Endodermal cell (in vitro differentiated cells): ENCODE measurements at regions not wholly inside any gene's neighbourhood (a gene's known extent, or its start where the extent isn't known, plus 50 kb on each side); places are given as distances from the start of the nearest gene placed in this dataset.

Source experiments
- DNase-seq: peaks from one replicate; pipeline ENCODE4 v3.0.0-alpha.2; 2017
- H3K27ac ChIP-seq: 2 replicates; pipeline ENCODE4 v1.5.1; 2013; ENCODE audit warnings: mild to moderate bottlenecking, low read depth, low read length, moderate library complexity
- H3K27me3 ChIP-seq: 2 replicates; pipeline ENCODE4 v1.6.1; 2013; ENCODE audit warnings: mild to moderate bottlenecking, low read length, moderate library complexity; ENCODE audit not compliant: insufficient read depth, control insufficient read depth, poor library complexity, severe bottlenecking
- H3K36me3 ChIP-seq: 2 replicates; pipeline ENCODE4 v1.7.0; 2013; ENCODE audit warnings: mild to moderate bottlenecking, low read length, moderate library complexity; ENCODE audit not compliant: control insufficient read depth, insufficient read depth
- H3K4me1 ChIP-seq: one replicate; pipeline ENCODE4 v1.7.0; 2013; ENCODE audit warnings: low read length; ENCODE audit not compliant: control insufficient read depth, insufficient read depth
- H3K4me3 ChIP-seq: 2 replicates; pipeline ENCODE4 v1.5.1; 2013; ENCODE audit warnings: mild to moderate bottlenecking, low read length, moderate library complexity
- H3K9ac ChIP-seq: 2 replicates; pipeline ENCODE4 v1.6.1; 2013; ENCODE audit warnings: mild to moderate bottlenecking, low read length, moderate library complexity; ENCODE audit not compliant: poor library complexity, severe bottlenecking; ENCODE audit errors: extremely low read depth
- H3K9me3 ChIP-seq: 2 replicates; pipeline ENCODE4 v1.6.1; 2013; ENCODE audit warnings: mild to moderate bottlenecking, low read length, moderate library complexity; ENCODE audit not compliant: control insufficient read depth
- H3K27ac Mint-ChIP-seq: 2 replicates; pipeline ENCODE4 v1.8.0; 2020; ENCODE audit warnings: mixed read lengths
- H3K27me3 Mint-ChIP-seq: 2 replicates; pipeline ENCODE4 v1.8.0; 2021; ENCODE audit warnings: mild to moderate bottlenecking, mixed read lengths; ENCODE audit not compliant: insufficient read depth
- H3K36me3 Mint-ChIP-seq: 2 replicates; pipeline ENCODE4 v1.8.0; 2020; ENCODE audit warnings: low read depth, mixed read lengths
- H3K4me1 Mint-ChIP-seq: 2 replicates; pipeline ENCODE4 v1.8.0; 2020; ENCODE audit warnings: mixed read lengths
- H3K4me3 Mint-ChIP-seq: 2 replicates; pipeline ENCODE4 v1.8.0; 2020; ENCODE audit warnings: mild to moderate bottlenecking, moderate library complexity, mixed read lengths
- H3K9me3 Mint-ChIP-seq: 2 replicates; pipeline ENCODE4 v1.8.0; 2020; ENCODE audit warnings: mild to moderate bottlenecking, mixed read lengths
- WGBS, 2 experiments: methylation state at CpG; one replicate each; pipeline versions ENCODE4 v1.1.5 to v1.1.7; 2013; ENCODE audit warnings: missing lambda C conversion rate in 2 of 2, mixed read lengths in 1 of 2; ENCODE audit not compliant: insufficient coverage in 1 of 2, insufficient read length in 1 of 2; 5-methylcytosine and 5-hydroxymethylcytosine counted together
- TF ChIP-seq, protein P1 (sequence below): fragments of 200-600 bp; sonication (generic); conservative IDR thresholded peaks from 2 replicates; pipeline ENCODE4 v1.5.0; 2021; ENCODE audit warnings: antibody characterized with exemption, mild to moderate bottlenecking

DNA sequence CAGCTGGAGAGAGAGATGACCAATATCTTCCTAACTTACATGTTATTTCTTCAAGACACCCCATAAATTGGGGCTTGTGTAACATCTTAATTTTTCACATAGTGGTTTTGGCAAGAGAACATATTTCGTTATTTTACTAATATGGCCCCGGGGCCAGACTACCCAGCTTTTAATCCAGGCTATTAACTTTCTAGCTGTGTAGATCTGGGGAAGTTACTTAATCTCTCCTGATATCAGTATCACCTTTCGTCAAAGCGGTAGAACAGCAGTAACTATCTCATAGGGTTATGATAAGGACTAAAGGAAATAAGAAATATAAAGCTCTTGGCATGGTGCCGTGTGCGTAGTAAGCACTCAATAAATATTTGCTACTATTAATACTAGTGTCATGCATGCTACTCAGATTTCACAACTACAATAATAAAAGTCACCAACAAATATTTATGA is 71.6 kb upstream of the LYZL1 start:
- Histone ChIP-seq H3K9me3 (no peaks in the 10 kb centered on the region), H3K36me3 (no peaks in the 10 kb centered on the region), H3K27me3 (no peaks in the 10 kb centered on the region), H3K27ac (no peak overlapping the region), H3K9ac (no peak overlapping the region), H3K4me3 (no peak overlapping the region), H3K4me1 (no peaks in the 10 kb centered on the region)
- Mint-ChIP-seq H3K4me3 (no peak overlapping the region), H3K27me3 (no peaks in the 10 kb centered on the region), H3K4me1 (no peaks in the 10 kb centered on the region), H3K9me3 (no peaks in the 10 kb centered on the region), H3K27ac (no peak overlapping the region), H3K36me3 (no peaks in the 10 kb centered on the region)
- TF ChIP-seq, protein P1, sequence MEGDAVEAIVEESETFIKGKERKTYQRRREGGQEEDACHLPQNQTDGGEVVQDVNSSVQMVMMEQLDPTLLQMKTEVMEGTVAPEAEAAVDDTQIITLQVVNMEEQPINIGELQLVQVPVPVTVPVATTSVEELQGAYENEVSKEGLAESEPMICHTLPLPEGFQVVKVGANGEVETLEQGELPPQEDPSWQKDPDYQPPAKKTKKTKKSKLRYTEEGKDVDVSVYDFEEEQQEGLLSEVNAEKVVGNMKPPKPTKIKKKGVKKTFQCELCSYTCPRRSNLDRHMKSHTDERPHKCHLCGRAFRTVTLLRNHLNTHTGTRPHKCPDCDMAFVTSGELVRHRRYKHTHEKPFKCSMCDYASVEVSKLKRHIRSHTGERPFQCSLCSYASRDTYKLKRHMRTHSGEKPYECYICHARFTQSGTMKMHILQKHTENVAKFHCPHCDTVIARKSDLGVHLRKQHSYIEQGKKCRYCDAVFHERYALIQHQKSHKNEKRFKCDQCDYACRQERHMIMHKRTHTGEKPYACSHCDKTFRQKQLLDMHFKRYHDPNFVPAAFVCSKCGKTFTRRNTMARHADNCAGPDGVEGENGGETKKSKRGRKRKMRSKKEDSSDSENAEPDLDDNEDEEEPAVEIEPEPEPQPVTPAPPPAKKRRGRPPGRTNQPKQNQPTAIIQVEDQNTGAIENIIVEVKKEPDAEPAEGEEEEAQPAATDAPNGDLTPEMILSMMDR: no peak
- no peak for DNase-seq
- WGBS, 2 experiments: 67 to 100% methylated on average over 3 to 6 of the region's 6 CpGs

DNA sequence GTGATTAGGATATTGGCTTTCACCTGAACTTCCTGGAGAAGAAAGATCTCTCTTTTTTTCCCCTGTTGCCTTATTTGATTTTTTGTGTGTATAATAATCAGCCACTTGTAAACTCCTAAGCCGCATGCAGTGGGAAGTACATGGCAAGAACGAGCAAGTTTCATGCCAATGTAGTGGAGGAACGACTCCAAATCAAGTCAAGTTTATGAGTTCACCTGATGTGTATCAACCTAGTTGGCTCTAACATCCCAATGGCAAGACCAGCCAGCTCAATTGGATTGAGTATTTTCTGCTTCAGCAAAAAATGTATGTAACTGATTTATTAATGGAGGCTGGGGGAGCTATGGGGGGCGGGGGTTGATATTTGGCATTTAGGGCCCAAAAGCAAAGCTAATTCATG is 65.5 kb upstream of the LYZL1 start:
- H3K4me3 ChIP-seq: no peak overlapping the region
- peaks cover 9% of the 10 kb centered on the region for H3K4me1 Mint-ChIP-seq
- no peaks in the 10 kb centered on the region for H3K36me3 Mint-ChIP-seq
- no peaks in the 10 kb centered on the region for H3K9me3 Mint-ChIP-seq
- H3K27me3 Mint-ChIP-seq: no peaks in the 10 kb centered on the region
- WGBS, 2 experiments: 96 to 100% methylated on average over 2 to 4 of the region's 4 CpGs
- DNase-seq: no peak
- H3K36me3 ChIP-seq: no peaks in the 10 kb centered on the region
- no peaks in the 10 kb centered on the region for H3K27me3 ChIP-seq
- no peak overlapping the region for H3K4me3 Mint-ChIP-seq
- no peaks in the 10 kb centered on the region for H3K9me3 ChIP-seq
- H3K27ac ChIP-seq: no peak overlapping the region
- no peaks in the 10 kb centered on the region for H3K4me1 ChIP-seq
- H3K9ac ChIP-seq: no peak overlapping the region
- H3K27ac Mint-ChIP-seq: no peak overlapping the region
- TF ChIP-seq, protein P1: no peak

DNA sequence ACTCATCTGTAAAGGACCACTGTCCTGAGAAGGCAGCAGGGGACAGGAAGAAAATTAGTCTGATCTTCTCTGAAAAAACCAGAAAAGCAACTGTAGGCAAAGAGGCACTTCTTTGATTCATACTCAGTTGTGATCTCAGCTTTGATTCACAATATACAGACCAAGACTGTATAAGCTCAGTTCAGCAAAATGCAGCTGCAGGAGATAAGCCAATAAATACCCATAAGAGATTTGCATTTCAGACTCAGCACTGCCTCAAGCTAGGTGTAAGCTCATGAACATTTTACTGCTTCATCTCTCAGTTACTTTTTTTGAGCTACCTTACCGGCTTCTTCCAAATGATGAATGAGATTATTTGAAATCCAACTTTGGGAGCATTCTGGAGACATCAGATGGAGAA is 64.2 kb upstream of the LYZL1 start:
- Mint-ChIP-seq H3K9me3 (no peaks in the 10 kb centered on the region), H3K4me3 (no peak overlapping the region), H3K27me3 (peaks cover 4% of the 10 kb centered on the region), H3K27ac (no peak overlapping the region), H3K4me1 (peaks cover 9% of the 10 kb centered on the region), H3K36me3 (no peaks in the 10 kb centered on the region)
- Histone ChIP-seq H3K27ac (no peak overlapping the region), H3K36me3 (no peaks in the 10 kb centered on the region), H3K27me3 (no peaks in the 10 kb centered on the region), H3K4me1 (no peaks in the 10 kb centered on the region), H3K4me3 (no peak overlapping the region), H3K9ac (no peak overlapping the region), H3K9me3 (no peaks in the 10 kb centered on the region)
- no peak for DNase-seq
- TF ChIP-seq, protein P1: no peak
- 93% methylated on average over 1 of the region's 1 CpG; no CpG with 5 or more reads in 1 of the 2 experiments for WGBS, 2 experiments
